Hypothalamus (tissue), 51 donors: ENCODE measurements at regions not wholly inside any gene's neighbourhood (a gene's known extent, or its start where the extent isn't known, plus 50 kb on each side); places are given as distances from the start of the nearest gene placed in this dataset.

Source experiments
- DNase-seq, 51 donors: peaks; one replicate each; lab custom pipeline; 2025; lab: John Stamatoyannopoulos, UW

- no peak for DNase-seq
These were observed 289.0 kb downstream of the GLRX3 start for GRCh38 chr10:130425169-130425568.

GRCh38 chr10:130425881-130426435, 289.8 kb downstream of the GLRX3 start:
- no peak for DNase-seq

- no peak for DNase-seq
These were observed 291.1 kb downstream of the GLRX3 start for GRCh38 chr10:130427216-130427722.

GRCh38 chr10:130428936-130429335, 292.7 kb downstream of the GLRX3 start:
- no peak for DNase-seq

- no peak for DNase-seq
These were observed 293.6 kb downstream of the GLRX3 start for GRCh38 chr10:130429809-130430208.

- DNase-seq, result no peak
These were observed 294.1 kb downstream of the GLRX3 start for GRCh38 chr10:130430291-130430690.

GRCh38 chr10:130430852-130431704, 294.9 kb downstream of the GLRX3 start:
- DNase-seq, result no peak

GRCh38 chr10:130432271-130432670, 296.1 kb downstream of the GLRX3 start:
- no peak for DNase-seq

GRCh38 chr10:130432850-130433249, 296.7 kb downstream of the GLRX3 start:
- no peak for DNase-seq

GRCh38 chr10:130434446-130435385, 298.5 kb downstream of the GLRX3 start:
- no peak for DNase-seq

GRCh38 chr10:130435961-130436360, 299.8 kb downstream of the GLRX3 start:
- DNase-seq, result no peak

- DNase-seq, result no peak
These were observed 302.7 kb downstream of the GLRX3 start for GRCh38 chr10:130438861-130439260.

- DNase-seq, result no peak
These were observed 303.6 kb downstream of the GLRX3 start for GRCh38 chr10:130439766-130440165.

GRCh38 chr10:130440494-130440893, 304.3 kb downstream of the GLRX3 start:
- DNase-seq, result no peak

- no peak for DNase-seq
These were observed 304.8 kb downstream of the GLRX3 start for GRCh38 chr10:130440971-130441370.

- peak in 1 of 51 donors; percentile 52 for DNase-seq
These were observed 306.9 kb downstream of the GLRX3 start for GRCh38 chr10:130443066-130443465.

- no peak for DNase-seq
These were observed 317.0 kb downstream of the GLRX3 start for GRCh38 chr10:130453036-130453720.

GRCh38 chr10:130453721-130454542, 317.7 kb downstream of the GLRX3 start:
- DNase-seq, result no peak

- DNase-seq, result no peak
These were observed 318.4 kb downstream of the GLRX3 start for GRCh38 chr10:130454543-130455000.
